SK-N-SH treated with all-trans-retinoic acid at 6 μM for 48 hours (cell line): ENCODE measurements at regions not wholly inside any gene's neighbourhood (a gene's known extent, or its start where the extent isn't known, plus 50 kb on each side); places are given as distances from the start of the nearest gene placed in this dataset.

ENCODE experiments used
- ATAC-seq: fragments of 200-7000 bp; cut with Tn5 transposase; 3 replicates; pipeline ENCODE4 v1.9.1; 2020; ENCODE audit warnings: mild to moderate bottlenecking, moderate library complexity
- ARNTL ChIP-seq: fragments of 450-650 bp; formaldehyde crosslinking; IDR thresholded peaks from 2 replicates; pipeline ENCODE4 v1.5.0; 2020; ENCODE audit warnings: low read depth, mild to moderate bottlenecking, moderate library complexity, borderline replicate concordance
- CSDC2 ChIP-seq: fragments of 250-450 bp; sonication (Bioruptor Pico); IDR thresholded peaks from 2 replicates; pipeline ENCODE4 v1.5.0; 2020; ENCODE audit warnings: mild to moderate bottlenecking, moderate library complexity
- ESRRG ChIP-seq: fragments of 250-450 bp; sonication (Bioruptor Pico); IDR thresholded peaks from 2 replicates; pipeline ENCODE4 v1.6.1; 2021; ENCODE audit warnings: mild to moderate bottlenecking
- GLIS3 ChIP-seq: fragments of 250-450 bp; sonication (Bioruptor Pico); IDR thresholded peaks from 2 replicates; pipeline ENCODE4 v1.5.0; 2020; ENCODE audit warnings: mild to moderate bottlenecking, moderate library complexity
- ISL1 ChIP-seq: fragments of 250-450 bp; sonication (Bioruptor Pico); IDR thresholded peaks from 2 replicates; pipeline ENCODE4 v2.1.2; 2022; ENCODE audit warnings: mild to moderate bottlenecking, moderate library complexity
- OSR1 ChIP-seq: fragments of 250-450 bp; sonication (Bioruptor Pico); IDR thresholded peaks from 2 replicates; pipeline ENCODE4 v1.8.0; 2022; ENCODE audit warnings: moderate library complexity, mild to moderate bottlenecking, inconsistent platforms
- PPARA ChIP-seq: fragments of 250-450 bp; sonication (Bioruptor Pico); IDR thresholded peaks from 2 replicates; pipeline ENCODE4 v1.5.0; 2020; ENCODE audit warnings: mild to moderate bottlenecking, borderline replicate concordance
- RARB ChIP-seq: fragments of 250-450 bp; sonication (Bioruptor Pico); IDR thresholded peaks from 2 replicates; pipeline ENCODE4 v1.8.0; 2021; ENCODE audit warnings: mild to moderate bottlenecking, moderate library complexity
- SNAI2 ChIP-seq: fragments of 250-450 bp; sonication (Bioruptor Pico); IDR thresholded peaks from 2 replicates; pipeline ENCODE4 v1.5.0; 2020; ENCODE audit warnings: mild to moderate bottlenecking, moderate library complexity
- TCF4 ChIP-seq: fragments of 250-450 bp; sonication (Bioruptor Pico); IDR thresholded peaks from 2 replicates; pipeline ENCODE4 v1.8.0; 2021; ENCODE audit warnings: mild to moderate bottlenecking, moderate library complexity, borderline replicate concordance
- ZC3H10 ChIP-seq: fragments of 250-450 bp; sonication (Bioruptor Pico); IDR thresholded peaks from 2 replicates; pipeline ENCODE4 v1.5.1; 2021; ENCODE audit warnings: mild to moderate bottlenecking, moderate library complexity
- ZFP3 ChIP-seq: fragments of 250-450 bp; sonication (Bioruptor Pico); IDR thresholded peaks from 2 replicates; pipeline ENCODE4 v1.5.0; 2020; ENCODE audit warnings: mild to moderate bottlenecking, moderate library complexity
- ZFP30 ChIP-seq: fragments of 450-650 bp; formaldehyde crosslinking; IDR thresholded peaks from 2 replicates; pipeline ENCODE4 v1.5.0; 2022; ENCODE audit warnings: mild to moderate bottlenecking, moderate library complexity
- ZNF70 ChIP-seq: fragments of 450-650 bp; formaldehyde crosslinking; IDR thresholded peaks from 2 replicates; pipeline ENCODE4 v1.5.0; 2020; ENCODE audit warnings: mild to moderate bottlenecking, moderate library complexity
- ZNF8 ChIP-seq: fragments of 450-650 bp; formaldehyde crosslinking; IDR thresholded peaks from 2 replicates; pipeline ENCODE4 v1.5.0; 2020; ENCODE audit warnings: mild to moderate bottlenecking, moderate library complexity
- TF ChIP-seq, protein P1 (sequence below): fragments of 250-450 bp; sonication (Bioruptor Pico); IDR thresholded peaks from 2 replicates; pipeline ENCODE4 v1.5.1; 2021; ENCODE audit warnings: mild to moderate bottlenecking, moderate library complexity
- TF ChIP-seq, protein P2 (sequence below): fragments of 250-450 bp; sonication (Bioruptor Pico); IDR thresholded peaks from 2 replicates; pipeline ENCODE4 v1.5.0; 2020; ENCODE audit warnings: mild to moderate bottlenecking, moderate library complexity
- TF ChIP-seq, protein P3 (sequence below): fragments of 250-450 bp; sonication (Bioruptor Pico); IDR thresholded peaks from 2 replicates; pipeline ENCODE4 v1.5.1; 2020; ENCODE audit warnings: low read depth, mild to moderate bottlenecking, moderate library complexity
- TF ChIP-seq, protein P4 (sequence below): fragments of 250-450 bp; sonication (Bioruptor Pico); IDR thresholded peaks from 2 replicates; pipeline ENCODE4 v1.8.0; 2020; ENCODE audit warnings: mild to moderate bottlenecking, moderate library complexity, borderline replicate concordance

DNA sequence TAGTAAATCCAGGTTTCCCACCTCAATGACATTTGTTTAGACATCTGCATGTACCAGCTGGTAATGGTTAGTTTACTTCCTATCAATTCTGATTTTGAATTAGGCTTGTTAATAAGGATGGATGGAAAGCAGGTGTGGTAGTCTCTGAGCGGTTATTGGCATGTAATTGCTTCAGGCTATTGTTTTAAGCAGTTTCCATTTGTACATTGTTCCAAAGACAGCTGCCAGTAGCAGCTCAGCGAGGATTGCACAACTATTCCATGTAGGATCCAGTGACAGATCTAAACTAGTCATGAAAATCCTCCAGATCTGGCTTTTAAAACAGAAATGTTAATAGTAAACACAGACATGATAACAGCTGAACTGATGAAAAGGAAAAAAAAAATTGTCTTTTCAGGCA lies 436.0 kb upstream of the ADARB2 start:
- ATAC-seq: no peak
- TF ChIP-seq, protein P1, sequence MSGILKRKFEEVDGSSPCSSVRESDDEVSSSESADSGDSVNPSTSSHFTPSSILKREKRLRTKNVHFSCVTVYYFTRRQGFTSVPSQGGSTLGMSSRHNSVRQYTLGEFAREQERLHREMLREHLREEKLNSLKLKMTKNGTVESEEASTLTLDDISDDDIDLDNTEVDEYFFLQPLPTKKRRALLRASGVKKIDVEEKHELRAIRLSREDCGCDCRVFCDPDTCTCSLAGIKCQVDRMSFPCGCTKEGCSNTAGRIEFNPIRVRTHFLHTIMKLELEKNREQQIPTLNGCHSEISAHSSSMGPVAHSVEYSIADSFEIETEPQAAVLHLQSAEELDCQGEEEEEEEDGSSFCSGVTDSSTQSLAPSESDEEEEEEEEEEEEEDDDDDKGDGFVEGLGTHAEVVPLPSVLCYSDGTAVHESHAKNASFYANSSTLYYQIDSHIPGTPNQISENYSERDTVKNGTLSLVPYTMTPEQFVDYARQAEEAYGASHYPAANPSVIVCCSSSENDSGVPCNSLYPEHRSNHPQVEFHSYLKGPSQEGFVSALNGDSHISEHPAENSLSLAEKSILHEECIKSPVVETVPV (CRISPR knock-in tag): no peak
- TF ChIP-seq ZNF8 (CRISPR knock-in tag) (no peak), ZFP3 (CRISPR knock-in tag) (no peak), SNAI2 (CRISPR knock-in tag) (no peak), CSDC2 (no peak), ZC3H10 (CRISPR knock-in tag) (no peak), OSR1 (CRISPR knock-in tag) (no peak), RARB (CRISPR knock-in tag) (no peak), ZNF70 (CRISPR knock-in tag) (no peak), ESRRG (CRISPR knock-in tag) (no peak), ISL1 (no peak), TCF4 (CRISPR knock-in tag) (peak; percentile 77; the same call in 1 of the 2 replicates), PPARA (CRISPR knock-in tag) (no peak)
- TF ChIP-seq, protein P2, sequence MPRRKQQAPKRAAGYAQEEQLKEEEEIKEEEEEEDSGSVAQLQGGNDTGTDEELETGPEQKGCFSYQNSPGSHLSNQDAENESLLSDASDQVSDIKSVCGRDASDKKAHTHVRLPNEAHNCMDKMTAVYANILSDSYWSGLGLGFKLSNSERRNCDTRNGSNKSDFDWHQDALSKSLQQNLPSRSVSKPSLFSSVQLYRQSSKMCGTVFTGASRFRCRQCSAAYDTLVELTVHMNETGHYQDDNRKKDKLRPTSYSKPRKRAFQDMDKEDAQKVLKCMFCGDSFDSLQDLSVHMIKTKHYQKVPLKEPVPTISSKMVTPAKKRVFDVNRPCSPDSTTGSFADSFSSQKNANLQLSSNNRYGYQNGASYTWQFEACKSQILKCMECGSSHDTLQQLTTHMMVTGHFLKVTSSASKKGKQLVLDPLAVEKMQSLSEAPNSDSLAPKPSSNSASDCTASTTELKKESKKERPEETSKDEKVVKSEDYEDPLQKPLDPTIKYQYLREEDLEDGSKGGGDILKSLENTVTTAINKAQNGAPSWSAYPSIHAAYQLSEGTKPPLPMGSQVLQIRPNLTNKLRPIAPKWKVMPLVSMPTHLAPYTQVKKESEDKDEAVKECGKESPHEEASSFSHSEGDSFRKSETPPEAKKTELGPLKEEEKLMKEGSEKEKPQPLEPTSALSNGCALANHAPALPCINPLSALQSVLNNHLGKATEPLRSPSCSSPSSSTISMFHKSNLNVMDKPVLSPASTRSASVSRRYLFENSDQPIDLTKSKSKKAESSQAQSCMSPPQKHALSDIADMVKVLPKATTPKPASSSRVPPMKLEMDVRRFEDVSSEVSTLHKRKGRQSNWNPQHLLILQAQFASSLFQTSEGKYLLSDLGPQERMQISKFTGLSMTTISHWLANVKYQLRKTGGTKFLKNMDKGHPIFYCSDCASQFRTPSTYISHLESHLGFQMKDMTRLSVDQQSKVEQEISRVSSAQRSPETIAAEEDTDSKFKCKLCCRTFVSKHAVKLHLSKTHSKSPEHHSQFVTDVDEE (CRISPR knock-in tag): peak; percentile 64; the same call in 1 of the 2 replicates

DNA sequence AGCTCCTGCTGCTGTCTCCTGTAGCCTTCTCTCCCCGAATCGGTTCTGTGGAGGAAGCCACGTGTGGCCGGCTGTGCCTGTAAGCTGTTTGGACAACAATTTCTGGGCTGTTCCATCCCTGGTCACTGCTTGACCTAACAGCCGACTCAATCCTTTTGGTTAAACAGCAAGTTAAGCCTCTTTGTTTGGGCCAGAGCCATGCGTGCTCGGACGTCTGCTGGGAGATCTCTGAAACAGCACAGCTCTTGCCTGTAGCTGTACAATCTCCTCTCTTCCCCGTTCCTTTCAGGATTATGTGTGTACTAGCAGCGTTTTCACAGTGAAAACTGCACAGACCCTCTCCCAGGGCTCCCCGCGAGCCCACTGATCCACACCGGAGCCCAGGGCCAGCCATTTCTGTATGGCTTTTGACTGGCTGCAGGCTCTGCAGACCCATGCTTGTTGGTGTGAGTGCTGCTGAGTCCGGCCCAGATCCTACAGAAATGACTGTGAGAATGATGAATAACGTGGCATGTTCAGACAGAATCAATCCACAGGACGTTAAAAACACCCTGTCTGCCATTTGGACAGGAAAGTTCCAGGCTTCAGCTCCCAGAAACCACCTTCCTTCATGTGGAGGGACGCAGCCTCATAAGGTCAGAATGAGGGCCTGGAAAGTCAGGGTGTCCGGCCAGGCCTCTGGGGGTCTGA lies 428.6 kb upstream of the ADARB2 start:
- ATAC-seq: no peak
- TF ChIP-seq OSR1 (CRISPR knock-in tag) (no peak), ZFP30 (CRISPR knock-in tag) (no peak), ARNTL (CRISPR knock-in tag) (no peak), TCF4 (CRISPR knock-in tag) (no peak), ISL1 (no peak), ZFP3 (CRISPR knock-in tag) (no peak), SNAI2 (CRISPR knock-in tag) (no peak), ZNF70 (CRISPR knock-in tag) (no peak), ZNF8 (CRISPR knock-in tag) (no peak), ESRRG (CRISPR knock-in tag) (no peak), PPARA (CRISPR knock-in tag) (no peak), GLIS3 (CRISPR knock-in tag) (no peak)
- TF ChIP-seq, protein P3, sequence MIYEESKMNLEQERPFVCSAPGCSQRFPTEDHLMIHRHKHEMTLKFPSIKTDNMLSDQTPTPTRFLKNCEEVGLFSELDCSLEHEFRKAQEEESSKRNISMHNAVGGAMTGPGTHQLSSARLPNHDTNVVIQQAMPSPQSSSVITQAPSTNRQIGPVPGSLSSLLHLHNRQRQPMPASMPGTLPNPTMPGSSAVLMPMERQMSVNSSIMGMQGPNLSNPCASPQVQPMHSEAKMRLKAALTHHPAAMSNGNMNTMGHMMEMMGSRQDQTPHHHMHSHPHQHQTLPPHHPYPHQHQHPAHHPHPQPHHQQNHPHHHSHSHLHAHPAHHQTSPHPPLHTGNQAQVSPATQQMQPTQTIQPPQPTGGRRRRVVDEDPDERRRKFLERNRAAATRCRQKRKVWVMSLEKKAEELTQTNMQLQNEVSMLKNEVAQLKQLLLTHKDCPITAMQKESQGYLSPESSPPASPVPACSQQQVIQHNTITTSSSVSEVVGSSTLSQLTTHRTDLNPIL (CRISPR knock-in tag): no peak
- TF ChIP-seq, protein P1 (CRISPR knock-in tag): no peak
- TF ChIP-seq, protein P4, sequence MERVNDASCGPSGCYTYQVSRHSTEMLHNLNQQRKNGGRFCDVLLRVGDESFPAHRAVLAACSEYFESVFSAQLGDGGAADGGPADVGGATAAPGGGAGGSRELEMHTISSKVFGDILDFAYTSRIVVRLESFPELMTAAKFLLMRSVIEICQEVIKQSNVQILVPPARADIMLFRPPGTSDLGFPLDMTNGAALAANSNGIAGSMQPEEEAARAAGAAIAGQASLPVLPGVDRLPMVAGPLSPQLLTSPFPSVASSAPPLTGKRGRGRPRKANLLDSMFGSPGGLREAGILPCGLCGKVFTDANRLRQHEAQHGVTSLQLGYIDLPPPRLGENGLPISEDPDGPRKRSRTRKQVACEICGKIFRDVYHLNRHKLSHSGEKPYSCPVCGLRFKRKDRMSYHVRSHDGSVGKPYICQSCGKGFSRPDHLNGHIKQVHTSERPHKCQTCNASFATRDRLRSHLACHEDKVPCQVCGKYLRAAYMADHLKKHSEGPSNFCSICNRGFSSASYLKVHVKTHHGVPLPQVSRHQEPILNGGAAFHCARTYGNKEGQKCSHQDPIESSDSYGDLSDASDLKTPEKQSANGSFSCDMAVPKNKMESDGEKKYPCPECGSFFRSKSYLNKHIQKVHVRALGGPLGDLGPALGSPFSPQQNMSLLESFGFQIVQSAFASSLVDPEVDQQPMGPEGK (CRISPR knock-in tag): no peak
- TF ChIP-seq, protein P2 (CRISPR knock-in tag): no peak
